Vagina (tissue), 2 donors: ENCODE measurements at regions not wholly inside any gene's neighbourhood (a gene's known extent, or its start where the extent isn't known, plus 50 kb on each side); places are given as distances from the start of the nearest gene placed in this dataset.
"Not testable (repeated sequence)": the region's sequence is repeated elsewhere in the genome, so short reads cannot be mapped to it uniquely, and the experiment has no call there.

ENCODE experiments used
- DNase-seq, 2 donors: peaks; one replicate each; pipeline ENCODE4 v3.0.0-alpha.2; 2017; ENCODE audit errors: extremely low spot score in 2 of 2
- H3K27ac ChIP-seq: fragments of 200-600 bp; sonication (generic); one replicate; pipeline ENCODE4 v1.5.1; 2019
- H3K27me3 ChIP-seq: fragments of 200-600 bp; sonication (generic); one replicate; pipeline ENCODE4 v1.5.1; 2019
- H3K36me3 ChIP-seq, 2 donors: fragments of 200-600 bp; sonication (generic); one replicate each; pipeline ENCODE4 v1.5.1; 2017 to 2019
- H3K4me1 ChIP-seq: fragments of 200-600 bp; sonication (generic); one replicate; pipeline ENCODE4 v1.5.1; 2019
- H3K4me3 ChIP-seq, 2 donors: fragments of 200-600 bp; sonication (generic); 1 replicate in 1 of 2; 2 replicates in 1 of 2; pipeline ENCODE4 v1.5.1; 2016 to 2019
- H3K9me3 ChIP-seq: fragments of 200-600 bp; sonication (generic); one replicate; pipeline ENCODE4 v1.5.1; 2019
- CTCF ChIP-seq, 3 experiments: fragments of 450-650 bp in 2 of 3; fragments of 200-600 bp in 1 of 3; sonication (generic) in 1 of 3; IDR thresholded peaks; one replicate each; pipeline ENCODE4 v1.5.1; 2017 to 2019; ENCODE audit warnings: antibody characterized with exemption in 3 of 3, mild to moderate bottlenecking in 2 of 3, moderate library complexity in 2 of 3
- POLR2A ChIP-seq, 2 donors: fragments of 450-650 bp; IDR thresholded peaks; one replicate each; pipeline ENCODE4 v1.6.1; 2017; ENCODE audit warnings: antibody characterized with exemption in 2 of 2, mild to moderate bottlenecking in 2 of 2, moderate library complexity in 2 of 2
- POLR2AphosphoS5 ChIP-seq, 2 donors: sonication (generic); formaldehyde crosslinking; IDR thresholded peaks; one replicate each; pipeline ENCODE4 v1.9.0; 2017; ENCODE audit warnings: antibody characterized with exemption in 2 of 2, mild to moderate bottlenecking in 2 of 2, low read depth in 1 of 2; ENCODE audit not compliant: insufficient read depth in 1 of 2
- intact Hi-C: fragments of 100-400 bp; cut with DNase I; formaldehyde crosslinking; loops from one replicate; pipeline ENCODE4 v1.15.1; 2023

GRCh38 chr6:148628251-148628650 lies 118.6 kb upstream of the UST start:
- Histone ChIP-seq H3K27me3 (no peaks in the 10 kb centered on the region), H3K36me3 (no peaks in the 10 kb centered on the region), H3K4me3 (no peak overlapping the region), H3K27ac (no peak overlapping the region), H3K4me1 (peaks cover 22% of the 10 kb centered on the region), H3K9me3 (no peaks in the 10 kb centered on the region)
- intact Hi-C loops: no loop called here
- DNase-seq: no peak
- TF ChIP-seq POLR2A (IDR thresholded peaks at IDR 0.05): no peak
- no peak for TF ChIP-seq POLR2AphosphoS5 (IDR thresholded peaks at IDR 0.05; ENCODE audit: insufficient read depth in 1 of 2, low read depth in 1 of 2)
- TF ChIP-seq CTCF (IDR thresholded peaks at IDR 0.05): no peak

GRCh38 chr6:148629181-148629580 lies 117.6 kb upstream of the UST start:
- no peak for DNase-seq
- no peak overlapping the region for H3K27ac ChIP-seq
- no peaks in the 10 kb centered on the region for H3K27me3 ChIP-seq
- H3K9me3 ChIP-seq: no peaks in the 10 kb centered on the region
- H3K36me3 ChIP-seq: no peaks in the 10 kb centered on the region
- intact Hi-C loops: no loop called here
- H3K4me1 ChIP-seq: peaks cover 19% of the 10 kb centered on the region
- H3K4me3 ChIP-seq: no peak overlapping the region
- TF ChIP-seq POLR2AphosphoS5 (IDR thresholded peaks at IDR 0.05; ENCODE audit: insufficient read depth in 1 of 2, low read depth in 1 of 2) (no peak), CTCF (IDR thresholded peaks at IDR 0.05) (no peak), POLR2A (IDR thresholded peaks at IDR 0.05) (no peak)

- Histone ChIP-seq H3K4me1 (peaks cover 16% of the 10 kb centered on the region), H3K27me3 (no peaks in the 10 kb centered on the region), H3K4me3 (no peak overlapping the region), H3K36me3 (no peaks in the 10 kb centered on the region), H3K27ac (no peak overlapping the region), H3K9me3 (no peaks in the 10 kb centered on the region)
- intact Hi-C loops: no loop called here
- TF ChIP-seq POLR2AphosphoS5 (IDR thresholded peaks at IDR 0.05; ENCODE audit: insufficient read depth in 1 of 2, low read depth in 1 of 2) (no peak), POLR2A (IDR thresholded peaks at IDR 0.05) (no peak), CTCF (IDR thresholded peaks at IDR 0.05) (no peak)
- DNase-seq: no peak
Measured at GRCh38 chr6:148629592-148630465, 117.0 kb upstream of the UST start.

- TF ChIP-seq CTCF (IDR thresholded peaks at IDR 0.05) (no peak), POLR2AphosphoS5 (IDR thresholded peaks at IDR 0.05; ENCODE audit: insufficient read depth in 1 of 2, low read depth in 1 of 2) (no peak), POLR2A (IDR thresholded peaks at IDR 0.05) (no peak)
- no peak for DNase-seq
- no peaks in the 10 kb centered on the region for H3K36me3 ChIP-seq
- H3K9me3 ChIP-seq: no peaks in the 10 kb centered on the region
- peaks cover 4% of the 10 kb centered on the region for H3K4me1 ChIP-seq
- no peak overlapping the region for H3K27ac ChIP-seq
- H3K27me3 ChIP-seq: no peaks in the 10 kb centered on the region
- intact Hi-C loops: no loop called here
- no peak overlapping the region for H3K4me3 ChIP-seq
Measured at GRCh38 chr6:148635070-148635743, 111.6 kb upstream of the UST start.

- H3K27ac ChIP-seq, H3K9me3 ChIP-seq, H3K36me3 ChIP-seq, intact Hi-C loops, H3K27me3 ChIP-seq, H3K4me3 ChIP-seq, DNase-seq, H3K4me1 ChIP-seq: not testable (repeated sequence)
Measured at GRCh38 chr6:148641836-148642235, 105.0 kb upstream of the UST start.

GRCh38 chr6:148643208-148643607 lies 103.6 kb upstream of the UST start:
- not testable (repeated sequence) for DNase-seq

GRCh38 chr6:148645049-148645448 lies 101.8 kb upstream of the UST start:
- H3K4me1 ChIP-seq, H3K36me3 ChIP-seq, H3K27me3 ChIP-seq, H3K4me3 ChIP-seq, DNase-seq, H3K9me3 ChIP-seq, intact Hi-C loops, H3K27ac ChIP-seq: not testable (repeated sequence)

More at GRCh38 chr6:148643208-148643607, 103.6 kb upstream of the UST start:
- H3K36me3 ChIP-seq, H3K27ac ChIP-seq, intact Hi-C loops, H3K4me3 ChIP-seq, H3K27me3 ChIP-seq, H3K9me3 ChIP-seq, H3K4me1 ChIP-seq: not testable (repeated sequence)
